A673 (cell line): ENCODE measurements at regions not wholly inside any gene's neighbourhood (a gene's known extent, or its start where the extent isn't known, plus 50 kb on each side); places are given as distances from the start of the nearest gene placed in this dataset.

Experiments
- BruUV-seq: library from RNA; stranded (reverse); fragments of 400-500 nt; replicated peaks from 2 replicates; lab custom pipeline; 2021; lab: Mats Ljungman, UMichigan
- CTCF ChIA-PET: fragments of 300-600 bp; sonication (Branson Sonifier 250); formaldehyde crosslinking; loops from one replicate; lab custom pipeline; 2022; ENCODE audit warnings: antibody characterized with exemption; lab: Charles Lee
- POLR2A ChIA-PET: fragments of 300-600 bp; sonication (Branson Sonifier 250); formaldehyde crosslinking; loops from one replicate; lab custom pipeline; 2022; ENCODE audit warnings: antibody characterized with exemption; ENCODE audit not compliant: low non-redundant PET; lab: Charles Lee
- DNase-seq: peaks from one replicate; pipeline ENCODE4 v3.0.0-alpha.2; 2015; ENCODE audit warnings: low spot score
- H3K27ac ChIP-seq: fragments of 200-600 bp; sonication (generic); 2 replicates; pipeline ENCODE4 v1.5.1; 2016; ENCODE audit warnings: mixed run types, low read depth, mild to moderate bottlenecking, mixed read lengths, antibody characterized with exemption, low read length; ENCODE audit not compliant: poor library complexity, severe bottlenecking
- H3K27me3 ChIP-seq: fragments of 200-600 bp; sonication (generic); replicated peaks from 2 replicates; pipeline ENCODE4 v1.6.1; 2017; ENCODE audit warnings: mixed run types, low read depth, mild to moderate bottlenecking, mixed read lengths, antibody characterized with exemption, low read length; ENCODE audit not compliant: insufficient read depth, poor library complexity
- H3K36me3 ChIP-seq: fragments of 200-600 bp; sonication (generic); 2 replicates; pipeline ENCODE4 v1.6.1; 2016; ENCODE audit warnings: mixed run types, mild to moderate bottlenecking, mixed read lengths, antibody characterized with exemption, low read length; ENCODE audit not compliant: insufficient read depth, poor library complexity, severe bottlenecking
- H3K4me1 ChIP-seq: fragments of 200-600 bp; sonication (generic); 2 replicates; pipeline ENCODE4 v1.6.1; 2017; ENCODE audit warnings: mixed run types, mild to moderate bottlenecking, mixed read lengths, antibody characterized with exemption, low read length; ENCODE audit not compliant: insufficient read depth, poor library complexity, severe bottlenecking
- H3K4me3 ChIP-seq: fragments of 200-600 bp; sonication (generic); 2 replicates; pipeline ENCODE4 v1.5.1; 2016; ENCODE audit warnings: low read depth, mixed run types, mild to moderate bottlenecking, mixed read lengths, low read length; ENCODE audit not compliant: poor library complexity, severe bottlenecking
- H3K9me3 ChIP-seq: fragments of 200-600 bp; sonication (generic); 2 replicates; pipeline ENCODE4 v1.6.1; 2016; ENCODE audit warnings: mixed run types, low read depth, mild to moderate bottlenecking, mixed read lengths, antibody characterized with exemption, low read length; ENCODE audit not compliant: poor library complexity, severe bottlenecking
- EZH2 ChIP-seq: fragments of 200-600 bp; sonication (generic); IDR thresholded peaks from 2 replicates; pipeline ENCODE4 v1.6.1; 2017; ENCODE audit warnings: borderline replicate concordance, low read depth, mild to moderate bottlenecking, mixed read lengths, antibody characterized with exemption, low read length; ENCODE audit not compliant: poor library complexity, severe bottlenecking
- intact Hi-C: fragments of 100-400 bp; cut with micrococcal nuclease; formaldehyde crosslinking; loops from one replicate; pipeline ENCODE4 v1.10.0; 2022; ENCODE audit not compliant: unreplicated experiment
- TF ChIP-seq, protein P1 (sequence below): fragments of 300-800, 200-600 bp; sonication (generic); conservative IDR thresholded peaks from 2 replicates; pipeline ENCODE4 v1.5.1; 2017; ENCODE audit warnings: low read depth, mild to moderate bottlenecking, antibody characterized with exemption, low read length, moderate library complexity, mixed read lengths

DNA sequence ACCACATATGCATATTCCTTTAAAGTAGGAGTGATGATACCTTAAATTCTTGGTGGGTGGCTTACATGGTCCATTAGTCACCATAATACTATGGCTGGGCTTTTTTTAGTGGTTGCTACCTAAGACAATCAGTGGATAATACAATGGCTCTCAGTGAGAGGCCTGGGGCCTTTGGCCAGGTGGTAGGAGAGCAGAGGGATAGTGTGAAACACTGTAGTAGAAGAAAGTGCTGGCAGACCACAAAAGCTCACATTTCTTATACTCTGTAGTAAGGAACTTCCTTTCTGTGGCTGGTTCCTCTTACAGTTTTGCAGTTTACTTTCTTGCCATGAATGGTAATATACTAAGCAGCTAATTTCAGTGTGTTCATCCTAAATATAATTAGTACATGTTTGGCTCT lies 583.5 kb downstream of the XIRP2 start:
- Histone ChIP-seq H3K4me1 (no peaks in the 10 kb centered on the region), H3K27me3 (no peaks in the 10 kb centered on the region), H3K36me3 (no peaks in the 10 kb centered on the region), H3K4me3 (no peak overlapping the region), H3K27ac (no peak overlapping the region), H3K9me3 (no peaks in the 10 kb centered on the region)
- TF ChIP-seq, protein P1, sequence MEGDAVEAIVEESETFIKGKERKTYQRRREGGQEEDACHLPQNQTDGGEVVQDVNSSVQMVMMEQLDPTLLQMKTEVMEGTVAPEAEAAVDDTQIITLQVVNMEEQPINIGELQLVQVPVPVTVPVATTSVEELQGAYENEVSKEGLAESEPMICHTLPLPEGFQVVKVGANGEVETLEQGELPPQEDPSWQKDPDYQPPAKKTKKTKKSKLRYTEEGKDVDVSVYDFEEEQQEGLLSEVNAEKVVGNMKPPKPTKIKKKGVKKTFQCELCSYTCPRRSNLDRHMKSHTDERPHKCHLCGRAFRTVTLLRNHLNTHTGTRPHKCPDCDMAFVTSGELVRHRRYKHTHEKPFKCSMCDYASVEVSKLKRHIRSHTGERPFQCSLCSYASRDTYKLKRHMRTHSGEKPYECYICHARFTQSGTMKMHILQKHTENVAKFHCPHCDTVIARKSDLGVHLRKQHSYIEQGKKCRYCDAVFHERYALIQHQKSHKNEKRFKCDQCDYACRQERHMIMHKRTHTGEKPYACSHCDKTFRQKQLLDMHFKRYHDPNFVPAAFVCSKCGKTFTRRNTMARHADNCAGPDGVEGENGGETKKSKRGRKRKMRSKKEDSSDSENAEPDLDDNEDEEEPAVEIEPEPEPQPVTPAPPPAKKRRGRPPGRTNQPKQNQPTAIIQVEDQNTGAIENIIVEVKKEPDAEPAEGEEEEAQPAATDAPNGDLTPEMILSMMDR: no peak
- TF ChIP-seq EZH2: no peak
- no peak for DNase-seq
- no TSS peak for BruUV-seq
- CTCF ChIA-PET: no interaction called here
- intact Hi-C loops: no loop called here
- POLR2A ChIA-PET: no interaction called here

GRCh38 chr2:167471332-167471731 lies 583.1 kb downstream of the XIRP2 start:
- Histone ChIP-seq H3K9me3 (no peaks in the 10 kb centered on the region), H3K27ac (no peak overlapping the region), H3K4me1 (no peaks in the 10 kb centered on the region), H3K4me3 (no peak overlapping the region), H3K27me3 (no peaks in the 10 kb centered on the region), H3K36me3 (no peaks in the 10 kb centered on the region)
- ChIA-PET CTCF (no interaction called here), POLR2A (interaction anchor here (0.6 kb wide), 1 partner anchor 8 kb away, joined by 3 read pairs; no protein-coding TSS in a partner anchor)
- intact Hi-C loops: no loop called here
- DNase-seq: no peak
- no TSS peak for BruUV-seq
- TF ChIP-seq, protein P1: no peak
- no peak for TF ChIP-seq EZH2

DNA sequence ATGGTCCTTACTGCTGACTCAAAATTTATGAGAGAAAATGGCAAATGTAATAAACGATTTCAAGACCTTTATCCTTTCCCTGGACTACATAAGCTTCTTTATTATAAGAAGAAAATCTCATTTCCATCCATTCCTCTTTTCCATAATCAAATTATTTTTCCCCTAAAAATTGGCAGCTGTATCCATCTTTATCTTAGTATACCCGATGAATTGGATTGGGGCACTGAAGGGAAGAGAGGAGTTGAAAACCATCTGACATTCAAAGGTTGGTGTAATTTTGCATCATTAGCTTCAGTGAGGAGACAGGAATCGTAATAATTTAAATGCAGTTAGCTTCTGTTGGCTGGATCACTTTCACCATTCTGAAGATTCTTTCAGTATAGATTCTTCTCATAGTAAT lies 574.1 kb downstream of the XIRP2 start:
- ChIA-PET CTCF (no interaction called here), POLR2A (no interaction called here)
- Histone ChIP-seq H3K4me1 (no peaks in the 10 kb centered on the region), H3K27me3 (no peaks in the 10 kb centered on the region), H3K9me3 (peaks cover 9% of the 10 kb centered on the region), H3K27ac (no peak overlapping the region), H3K36me3 (no peaks in the 10 kb centered on the region), H3K4me3 (no peak overlapping the region)
- TF ChIP-seq, protein P1: no peak
- TF ChIP-seq EZH2: no peak
- no peak for DNase-seq
- BruUV-seq: no TSS peak
- intact Hi-C loops: no loop called here
